ENCODE measurements at regions not wholly inside any gene's neighbourhood (a gene's known extent, or its start where the extent isn't known, plus 50 kb on each side); places are given as distances from the start of the nearest gene placed in this dataset.

DNA sequence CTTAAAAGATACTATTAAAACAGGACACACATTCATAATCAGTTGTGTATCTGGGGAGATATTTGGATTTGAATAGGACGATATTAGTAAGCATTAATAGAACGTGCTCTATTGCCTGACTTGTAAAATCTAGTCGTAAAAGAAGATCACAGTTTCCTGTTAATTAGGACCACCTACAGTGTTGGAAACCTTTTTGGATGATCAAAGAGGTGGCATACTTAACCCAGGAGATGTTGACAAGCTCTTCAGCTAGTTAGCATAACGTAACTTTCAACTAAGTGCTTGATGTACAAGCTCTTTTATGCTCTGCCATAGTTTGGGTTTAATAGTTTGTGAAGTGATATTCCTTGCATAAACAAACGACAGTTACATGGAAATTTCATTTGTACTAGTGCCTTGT lies 293.3 kb upstream of the NR5A2 start:
- intact Hi-C loops (cut with DNase I), result no loop called here
- Histone ChIP-seq H3K4me3 (no peak overlapping the region), H3K27me3 (no peaks in the 10 kb centered on the region), H3K36me3 (no peaks in the 10 kb centered on the region), H3K9me3 (no peaks in the 10 kb centered on the region), H3K27ac (no peak overlapping the region), H3K4me1 (no peaks in the 10 kb centered on the region)
- ATAC-seq, result no peak
- WGBS, 2 donors, result 46 to 52% methylated on average over 5 of the region's 5 CpGs
- no peak for TF ChIP-seq CTCF (IDR thresholded peaks at IDR 0.05)
- FAIRE-seq, result no peak
- DNase-seq, result no peak

GRCh38 chr1:199735660-199736059 lies 291.9 kb upstream of the NR5A2 start:
- Histone ChIP-seq H3K4me3 (no peak overlapping the region), H3K9me3 (no peaks in the 10 kb centered on the region), H3K36me3 (no peaks in the 10 kb centered on the region), H3K27ac (no peak overlapping the region), H3K27me3 (no peaks in the 10 kb centered on the region), H3K4me1 (no peaks in the 10 kb centered on the region)
- intact Hi-C loops (cut with DNase I), result no loop called here
- TF ChIP-seq CTCF (IDR thresholded peaks at IDR 0.05), result no peak
- WGBS, 2 donors, result 78 to 84% methylated on average over 6 of the region's 6 CpGs
- no peak for DNase-seq
- FAIRE-seq, result no peak
- ATAC-seq, result no peak

DNA sequence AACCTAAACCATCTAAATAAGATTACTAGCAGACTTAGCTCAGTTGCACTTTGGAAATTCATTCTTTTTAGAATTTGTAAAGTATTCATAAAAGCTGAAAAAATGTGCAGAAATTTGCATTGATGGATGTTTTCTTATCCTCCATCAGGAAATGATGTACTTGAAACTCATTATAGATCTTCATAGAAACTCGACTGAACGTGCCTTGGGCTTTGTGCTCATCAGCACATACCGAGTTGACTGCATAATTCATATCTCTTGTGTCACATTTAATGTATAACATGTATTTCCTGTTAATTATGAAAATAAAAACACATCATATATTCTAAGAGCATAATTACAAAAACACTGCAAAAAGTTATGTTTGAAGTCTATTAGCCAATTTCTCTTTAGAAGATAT lies 290.9 kb upstream of the NR5A2 start:
- intact Hi-C loops (cut with DNase I), result no loop called here
- Histone ChIP-seq H3K27ac (no peak overlapping the region), H3K4me1 (no peaks in the 10 kb centered on the region), H3K4me3 (no peak overlapping the region), H3K36me3 (no peaks in the 10 kb centered on the region), H3K27me3 (no peaks in the 10 kb centered on the region), H3K9me3 (no peaks in the 10 kb centered on the region)
- no peak for TF ChIP-seq CTCF (IDR thresholded peaks at IDR 0.05)
- FAIRE-seq (no peak), DNase-seq (no peak), ATAC-seq (no peak)
- 77 to 84% methylated on average over 3 of the region's 3 CpGs for WGBS, 2 donors

- no peak for DNase-seq
- Histone ChIP-seq H3K4me3 (no peak overlapping the region), H3K27me3 (no peaks in the 10 kb centered on the region), H3K4me1 (no peaks in the 10 kb centered on the region), H3K27ac (no peak overlapping the region), H3K9me3 (no peaks in the 10 kb centered on the region), H3K36me3 (no peaks in the 10 kb centered on the region)
- ATAC-seq, result no peak
- WGBS, 2 donors, result 78 to 80% methylated on average over 7 of the region's 7 CpGs
- FAIRE-seq, result no peak
- intact Hi-C loops (cut with DNase I), result no loop called here
- no peak for TF ChIP-seq CTCF (IDR thresholded peaks at IDR 0.05)
These were observed 285.9 kb upstream of the NR5A2 start for GRCh38 chr1:199741586-199741985.

GRCh38 chr1:199742547-199742946 lies 285.0 kb upstream of the NR5A2 start:
- Histone ChIP-seq H3K4me1 (no peaks in the 10 kb centered on the region), H3K27ac (no peak overlapping the region), H3K9me3 (no peaks in the 10 kb centered on the region), H3K4me3 (no peak overlapping the region), H3K27me3 (no peaks in the 10 kb centered on the region), H3K36me3 (no peaks in the 10 kb centered on the region)
- FAIRE-seq (no peak), ATAC-seq (peak in 1 of 4 donors; percentile 30), DNase-seq (no peak)
- intact Hi-C loops (cut with DNase I), result no loop called here
- no peak for TF ChIP-seq CTCF (IDR thresholded peaks at IDR 0.05)
- WGBS, 2 donors, result 73 to 82% methylated on average over 2 of the region's 2 CpGs
